T47D (cell line): ENCODE measurements at regions not wholly inside any gene's neighbourhood (a gene's known extent, or its start where the extent isn't known, plus 50 kb on each side); places are given as distances from the start of the nearest gene placed in this dataset.
A peak's percentile ranks its signal among the peaks of the same experiment; 100 is the strongest.
"Not testable (repeated sequence)": the region's sequence is repeated elsewhere in the genome, so short reads cannot be mapped to it uniquely, and the experiment has no call there.

Experiments used
- DNase-seq, 2 experiments: peaks; one replicate each; pipeline versions ENCODE4 v3.0.0 to v3.0.0-alpha.2; 2011 to 2012; ENCODE audit warnings: low read depth in 1 of 2, low spot score in 1 of 2
- JUND ChIP-seq: IDR thresholded peaks from 2 replicates; pipeline ENCODE4 v1.6.1; 2012; ENCODE audit warnings: low read depth
- in situ Hi-C: cut with HindIII; loops from 2 replicates; pipeline ENCODE4 v1.10.0; 2016; ENCODE audit warnings: low sequenced_read_pairs, low pct_unique_long_range_greater_than_20kb

- TF ChIP-seq JUND: no peak
- DNase-seq: no peak
- in situ Hi-C loops: no loop called here
These were observed 228.2 kb upstream of the KCNK2 start for GRCh38 chr1:214854126-214854875.

DNA sequence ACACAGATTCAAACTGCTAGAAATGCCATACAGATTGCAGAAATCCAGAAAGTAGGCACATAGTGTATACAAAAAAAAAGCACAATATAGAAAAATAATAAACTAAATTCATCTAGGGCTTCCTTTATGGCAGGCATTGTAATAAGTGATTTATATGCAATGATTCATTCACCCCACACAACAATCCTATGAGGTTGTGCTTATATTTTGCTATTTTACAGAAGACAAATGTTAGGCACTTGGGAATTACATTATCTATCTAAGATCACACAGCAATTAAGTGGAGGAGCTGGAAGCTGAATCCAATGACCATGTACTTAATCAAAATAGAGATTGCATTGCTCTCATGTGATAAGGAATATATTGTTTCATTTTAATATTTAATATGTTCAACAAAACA, 225.7 kb upstream of the KCNK2 start:
- DNase-seq: no peak
- in situ Hi-C loops: no loop called here
- TF ChIP-seq JUND: no peak

DNA sequence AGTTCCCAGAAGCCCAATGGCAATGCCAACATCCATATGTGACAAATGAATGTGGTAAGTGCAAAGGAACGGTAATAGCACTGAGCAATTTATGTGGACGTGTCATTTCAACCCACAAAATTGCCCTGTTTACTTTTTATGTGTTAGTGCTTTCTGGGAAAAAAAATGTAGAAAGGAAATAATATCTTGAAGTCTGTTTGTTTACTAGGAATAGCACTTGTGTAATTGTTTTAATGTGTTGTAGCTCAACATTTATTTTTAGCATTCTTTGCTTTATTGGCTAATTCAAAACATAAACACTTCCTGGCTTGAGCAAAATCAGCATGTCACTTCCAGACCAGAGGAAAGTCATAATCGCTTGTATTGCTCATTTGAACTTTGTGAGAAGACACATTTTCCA, 224.8 kb upstream of the KCNK2 start:
- no peak for TF ChIP-seq JUND
- in situ Hi-C loops: no loop called here
- DNase-seq: peak in 1 of 2 experiments; percentile 12

DNA sequence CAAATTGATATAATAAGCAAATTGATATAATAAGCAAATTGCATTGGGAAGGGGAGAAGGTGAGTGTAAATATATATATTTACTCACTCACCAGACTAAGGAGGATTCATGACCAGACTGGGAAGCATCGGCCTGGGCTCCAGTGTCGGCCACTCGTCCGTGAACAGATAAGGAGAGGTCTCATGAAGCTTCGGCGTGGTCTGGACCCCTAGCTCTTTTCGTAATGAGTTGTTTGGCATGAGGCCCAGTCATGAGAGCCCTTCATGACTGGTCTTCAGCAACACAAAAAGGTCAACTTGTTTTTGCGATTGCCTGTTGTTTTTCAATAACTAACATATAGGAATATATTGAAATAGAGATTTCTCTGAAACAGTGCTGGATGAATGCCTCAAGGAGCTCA, 222.9 kb upstream of the KCNK2 start:
- DNase-seq: no peak
- in situ Hi-C loops: no loop called here
- no peak for TF ChIP-seq JUND

GRCh38 chr1:214861615-214862014, 220.9 kb upstream of the KCNK2 start:
- no peak for DNase-seq
- in situ Hi-C loops: no loop called here
- TF ChIP-seq JUND: no peak

DNA sequence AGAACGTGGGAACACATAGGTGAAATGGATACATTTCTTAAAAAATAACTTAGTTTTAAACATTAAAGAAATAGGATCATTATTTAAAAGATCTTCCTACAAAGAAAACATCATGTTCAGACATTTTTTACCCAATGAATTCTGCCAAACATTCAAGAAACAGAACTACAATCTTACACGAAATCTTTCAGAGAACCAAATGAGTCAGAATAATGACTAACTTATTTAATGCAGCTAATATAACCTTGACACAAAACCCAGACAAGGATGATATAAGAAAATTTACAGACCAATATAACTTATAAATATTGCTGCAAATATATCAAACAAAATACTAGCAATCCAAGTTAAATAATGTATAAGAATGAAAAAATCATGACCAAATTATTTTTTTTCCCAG, 220.1 kb upstream of the KCNK2 start:
- TF ChIP-seq JUND: no peak
- in situ Hi-C loops: no loop called here
- DNase-seq: no peak

DNA sequence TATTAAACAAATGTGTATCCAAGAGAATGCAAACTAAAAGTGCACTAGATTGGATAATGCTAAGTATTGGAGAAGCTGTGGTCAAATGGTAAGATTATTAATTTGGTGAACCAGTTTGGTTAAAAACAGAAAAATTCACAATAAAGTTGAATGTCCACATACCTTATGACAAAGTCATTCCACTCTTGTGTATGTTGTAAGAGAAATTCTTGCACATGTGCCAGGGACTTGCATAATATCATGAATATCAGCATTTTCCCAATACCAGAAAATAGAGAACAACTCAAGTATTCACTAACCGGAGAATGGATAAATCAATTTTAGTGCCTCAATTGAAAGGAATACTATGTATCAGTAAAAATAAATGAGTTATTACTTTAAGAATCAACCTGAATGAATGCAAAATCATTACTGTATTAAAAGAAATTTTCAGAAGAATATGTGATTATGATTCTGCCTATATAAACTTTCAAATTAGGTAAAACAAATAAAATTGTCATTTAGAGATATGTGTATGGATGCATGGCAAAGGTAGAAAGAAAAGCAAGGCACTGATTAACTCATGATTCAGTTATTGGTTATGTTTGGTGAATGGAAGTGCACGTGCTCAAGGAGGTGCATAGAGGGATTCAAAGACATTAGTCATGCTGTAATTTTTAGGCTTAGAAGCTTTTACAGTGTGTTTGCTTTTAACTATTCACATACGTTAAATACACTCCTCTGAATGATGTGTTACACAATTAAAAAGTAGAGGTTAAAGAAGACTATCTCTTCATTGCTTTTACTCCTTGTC, 217.4 kb upstream of the KCNK2 start:
- peak in 1 of 2 experiments; percentile 19 for DNase-seq
- TF ChIP-seq JUND: no peak
- in situ Hi-C loops: no loop called here

DNA sequence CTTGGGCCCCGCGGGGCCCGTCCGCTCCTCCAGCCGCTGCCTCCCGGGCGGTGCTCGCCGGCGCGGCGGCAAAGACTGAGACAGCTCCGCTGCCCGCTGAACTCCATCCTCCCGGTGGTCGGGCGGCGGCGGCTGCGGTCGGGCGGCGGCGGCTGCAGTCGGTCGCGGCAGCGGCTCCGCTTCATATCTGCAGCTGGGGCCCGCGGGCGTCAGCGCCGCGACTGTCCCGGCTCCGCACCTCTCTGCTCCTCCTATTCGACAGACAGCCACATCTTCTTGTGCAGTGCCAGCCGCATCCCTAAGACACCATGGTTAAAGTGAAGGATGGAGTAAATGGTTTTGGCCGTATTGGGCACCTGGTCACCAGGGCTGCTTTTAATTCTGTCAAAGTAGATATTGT, 212.1 kb upstream of the KCNK2 start:
- in situ Hi-C loops, DNase-seq: not testable (repeated sequence)

GRCh38 chr1:214880956-214881355, 201.6 kb upstream of the KCNK2 start:
- in situ Hi-C loops: no loop called here
- DNase-seq: no peak
- no peak for TF ChIP-seq JUND

DNA sequence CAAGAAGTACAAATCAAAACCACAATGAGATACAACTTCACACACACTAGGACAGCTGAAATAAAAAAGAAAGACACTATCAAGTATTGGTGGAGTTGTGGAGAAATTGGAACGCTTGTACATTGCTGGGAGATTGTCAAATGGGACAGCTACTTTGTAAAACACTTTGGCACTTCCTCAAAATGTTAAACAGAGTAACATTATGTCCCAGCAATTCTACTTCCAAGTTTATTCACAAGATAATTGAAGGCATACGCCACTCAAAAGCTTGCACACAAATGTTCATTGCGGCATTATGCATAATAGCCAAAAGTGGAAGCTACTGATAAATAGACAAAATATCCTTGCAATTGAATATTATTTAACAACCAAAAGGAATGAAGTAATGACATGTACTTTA, 199.9 kb upstream of the KCNK2 start:
- DNase-seq: no peak
- in situ Hi-C loops: no loop called here
- TF ChIP-seq JUND: no peak

DNA sequence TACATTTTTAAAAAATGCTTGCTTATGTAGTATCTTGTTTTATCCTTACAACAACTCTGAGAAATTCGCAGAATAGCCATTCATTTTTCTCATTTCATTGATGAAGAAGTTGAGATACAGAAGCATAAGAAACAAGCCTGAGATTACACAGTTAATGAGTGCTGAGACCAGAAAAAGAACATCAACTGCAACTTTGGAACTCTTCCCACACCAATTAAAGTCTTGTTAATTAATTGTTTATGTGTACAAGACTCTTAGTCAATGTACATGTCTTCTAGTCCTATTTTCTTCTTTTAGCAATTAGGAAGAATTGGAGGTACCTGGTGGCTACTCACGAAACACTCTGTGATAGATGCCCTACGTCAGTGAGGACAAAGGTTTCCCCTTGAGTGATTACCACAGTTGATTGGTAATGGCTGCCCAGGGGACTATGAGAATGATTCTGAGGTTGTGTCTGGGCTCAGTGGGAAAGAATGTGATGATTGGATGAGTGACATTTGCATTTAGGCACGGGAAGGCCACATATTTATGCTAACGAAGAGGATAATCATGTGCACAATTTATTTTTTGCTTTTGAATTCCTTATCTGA, 187.4 kb upstream of the KCNK2 start:
- no peak for DNase-seq
- in situ Hi-C loops: no loop called here
- no peak for TF ChIP-seq JUND

DNA sequence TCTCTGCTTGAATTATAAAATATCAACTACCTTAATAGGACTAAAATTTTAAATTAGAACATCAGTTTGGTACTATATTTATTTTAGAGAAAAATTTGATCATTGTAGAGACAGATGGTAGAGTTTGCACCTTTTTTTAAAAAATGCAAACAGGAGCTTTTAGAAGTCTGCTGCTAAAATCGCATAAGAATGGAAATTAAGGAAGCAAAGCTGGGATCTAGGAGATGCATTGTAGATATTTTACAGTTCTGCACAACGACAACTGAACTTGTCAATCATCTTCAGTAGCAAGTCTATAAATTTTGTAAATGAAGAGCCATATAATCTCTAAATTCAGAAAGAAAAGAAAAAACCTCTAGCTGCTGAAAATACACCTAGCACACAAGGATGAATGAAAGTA, 185.6 kb upstream of the KCNK2 start:
- TF ChIP-seq JUND: no peak
- DNase-seq: no peak
- in situ Hi-C loops: no loop called here

DNA sequence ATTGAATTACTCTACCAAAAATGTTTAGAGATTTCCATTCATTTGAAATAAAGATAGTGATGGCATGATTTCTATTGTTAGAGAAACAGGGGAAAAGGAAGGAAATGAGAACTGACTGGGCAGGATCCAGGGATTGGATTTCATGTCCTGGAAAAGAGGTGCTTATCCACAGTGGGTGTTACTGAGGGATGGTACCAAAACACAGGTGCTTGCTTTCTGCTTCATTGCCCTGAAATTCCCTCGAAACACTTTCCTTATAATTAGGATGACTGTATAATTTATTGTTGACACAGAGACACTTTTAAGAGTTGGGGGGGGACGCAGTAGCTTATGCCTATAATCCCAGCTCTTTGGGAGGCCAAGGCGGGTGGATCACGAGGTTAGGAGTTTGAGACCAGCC, 185.0 kb upstream of the KCNK2 start:
- no peak for TF ChIP-seq JUND
- in situ Hi-C loops: no loop called here
- DNase-seq: no peak

GRCh38 chr1:214898161-214898560, 184.4 kb upstream of the KCNK2 start:
- no peak for TF ChIP-seq JUND
- DNase-seq: no peak
- in situ Hi-C loops: no loop called here
